Stimulated activated CD4-positive, alpha-beta T cell treated with anti-CD3 and anti-CD28 coated beads, TNF-alpha, amount 100 ng/mL, for 48 hours (primary cell): ENCODE measurements at regions not wholly inside any gene's neighbourhood (a gene's known extent, or its start where the extent isn't known, plus 50 kb on each side); places are given as distances from the start of the nearest gene placed in this dataset.

Source experiments
- DNase-seq, 3 donors: peaks; one replicate each; pipeline ENCODE4 v3.0.0-alpha.2; 2020; ENCODE audit warnings: low read depth in 3 of 3

GRCh38 chr7:135828604-135829003 lies 80.0 kb upstream of the FAM180A start:
- DNase-seq = no peak

GRCh38 chr7:135827391-135827790 lies 78.8 kb upstream of the FAM180A start:
- DNase-seq = no peak

GRCh38 chr7:135825406-135825805 lies 76.8 kb upstream of the FAM180A start:
- no peak for DNase-seq

- DNase-seq = no peak
These were observed 73.8 kb upstream of the FAM180A start for GRCh38 chr7:135822376-135822775.

GRCh38 chr7:135817583-135817982 lies 69.0 kb upstream of the FAM180A start:
- DNase-seq = no peak

GRCh38 chr7:135815033-135815432 lies 66.4 kb upstream of the FAM180A start:
- DNase-seq = no peak

GRCh38 chr7:135812148-135812547 lies 63.5 kb upstream of the FAM180A start:
- no peak for DNase-seq

- DNase-seq = no peak
These were observed 62.9 kb upstream of the FAM180A start for GRCh38 chr7:135811506-135811905.

GRCh38 chr7:135808206-135808605 lies 59.6 kb upstream of the FAM180A start:
- no peak for DNase-seq

- DNase-seq = no peak
These were observed 54.5 kb upstream of the FAM180A start for GRCh38 chr7:135803143-135803542.

- no peak for DNase-seq
These were observed 54.1 kb upstream of the FAM180A start for GRCh38 chr7:135802697-135803096.

GRCh38 chr7:135801877-135802276 lies 53.3 kb upstream of the FAM180A start:
- DNase-seq = no peak

GRCh38 chr7:135801045-135801693 lies 52.6 kb upstream of the FAM180A start:
- peak in 2 of 3 donors; percentile 9 to 28 for DNase-seq

- DNase-seq = no peak
These were observed 51.9 kb upstream of the FAM180A start for GRCh38 chr7:135800560-135800959.

- DNase-seq = no peak
These were observed 51.3 kb upstream of the FAM180A start for GRCh38 chr7:135799881-135800280.
